Inflammatory macrophage (primary cell): ENCODE measurements at regions not wholly inside any gene's neighbourhood (a gene's known extent, or its start where the extent isn't known, plus 50 kb on each side); places are given as distances from the start of the nearest gene placed in this dataset.
A peak's percentile ranks its signal among the peaks of the same experiment; 100 is the strongest.
"Not testable (repeated sequence)": the region's sequence is repeated elsewhere in the genome, so short reads cannot be mapped to it uniquely, and the experiment has no call there.

Source experiments
- DNase-seq, 2 donors: peaks; one replicate each; pipeline ENCODE4 v3.0.0-alpha.2; 2020 to 2022

GRCh38 chr5:96319981-96320739 is 112.9 kb downstream of the PCSK1 start:
- DNase-seq = not testable (repeated sequence)

- no peak for DNase-seq
These were observed 114.4 kb downstream of the PCSK1 start for GRCh38 chr5:96318569-96319110.

- DNase-seq = no peak
These were observed 115.1 kb downstream of the PCSK1 start for GRCh38 chr5:96317945-96318344.

GRCh38 chr5:96316487-96316886 is 116.6 kb downstream of the PCSK1 start:
- no peak for DNase-seq

GRCh38 chr5:96316017-96316416 is 117.0 kb downstream of the PCSK1 start:
- peak in 1 of 2 donors; percentile 21 for DNase-seq

- DNase-seq = peak; percentile 7 to 11
These were observed 117.6 kb downstream of the PCSK1 start for GRCh38 chr5:96315431-96315830.

- DNase-seq = no peak
These were observed 120.7 kb downstream of the PCSK1 start for GRCh38 chr5:96312383-96312782.

GRCh38 chr5:96307047-96307446 is 126.0 kb downstream of the PCSK1 start:
- not testable (repeated sequence) for DNase-seq

- DNase-seq = no peak
These were observed 130.8 kb downstream of the PCSK1 start for GRCh38 chr5:96302174-96302738.

GRCh38 chr5:96300976-96301375 is 132.1 kb downstream of the PCSK1 start:
- DNase-seq = peak; percentile 80 to 81

GRCh38 chr5:96297867-96298266 is 135.2 kb downstream of the PCSK1 start:
- DNase-seq = peak; percentile 93 to 99

- peak in 1 of 2 donors; percentile 44 for DNase-seq
These were observed 135.8 kb downstream of the PCSK1 start for GRCh38 chr5:96297290-96297689.

- no peak for DNase-seq
These were observed 138.2 kb downstream of the PCSK1 start for GRCh38 chr5:96294884-96295202.

- DNase-seq = no peak
These were observed 138.8 kb downstream of the PCSK1 start for GRCh38 chr5:96293966-96294883.

- no peak for DNase-seq
These were observed 140.3 kb downstream of the PCSK1 start for GRCh38 chr5:96292582-96293247.

- DNase-seq = not testable (repeated sequence)
These were observed 143.8 kb downstream of the PCSK1 start for GRCh38 chr5:96289287-96289686.

GRCh38 chr5:96288845-96289185 is 144.2 kb downstream of the PCSK1 start:
- no peak for DNase-seq

- DNase-seq = no peak
These were observed 144.7 kb downstream of the PCSK1 start for GRCh38 chr5:96288166-96288844.

GRCh38 chr5:96287136-96287535 is 145.9 kb downstream of the PCSK1 start:
- no peak for DNase-seq

GRCh38 chr5:96285823-96286222 is 147.2 kb downstream of the PCSK1 start:
- DNase-seq = no peak

- DNase-seq = no peak
These were observed 148.2 kb downstream of the PCSK1 start for GRCh38 chr5:96284727-96285389.

GRCh38 chr5:96283589-96283988 is 149.5 kb downstream of the PCSK1 start:
- DNase-seq = no peak
